ENCODE measurements at regions not wholly inside any gene's neighbourhood (a gene's known extent, or its start where the extent isn't known, plus 50 kb on each side); places are given as distances from the start of the nearest gene placed in this dataset.

- Histone ChIP-seq H3K9me3 (ENCODE audit: control insufficient read depth, low read length) (no peaks in the 10 kb centered on the region), H3K27ac (ENCODE audit: insufficient read depth, low read depth, low read length, poor library complexity, severe bottlenecking) (no peak overlapping the region), H3K4me1 (ENCODE audit: control insufficient read depth, insufficient read depth, low read length) (no peaks in the 10 kb centered on the region), H3K36me3 (ENCODE audit: control insufficient read depth, insufficient read depth, low read length) (no peaks in the 10 kb centered on the region), H3K4me3 (ENCODE audit: insufficient read depth, low read depth, low read length) (no peak overlapping the region), H3K27me3 (ENCODE audit: control insufficient read depth, insufficient read depth, low read length, poor library complexity, severe bottlenecking) (no peaks in the 10 kb centered on the region)
- WGBS, 2 experiments = 83 to 100% methylated on average over 2 to 3 of the region's 3 CpGs
Measured at GRCh38 chrX:45756557-45756956, 555.9 kb upstream of the DIPK2B start.

- Histone ChIP-seq H3K27ac (ENCODE audit: insufficient read depth, low read depth, low read length, poor library complexity, severe bottlenecking) (no peak overlapping the region), H3K4me3 (ENCODE audit: insufficient read depth, low read depth, low read length) (no peak overlapping the region), H3K4me1 (ENCODE audit: control insufficient read depth, insufficient read depth, low read length) (no peaks in the 10 kb centered on the region), H3K27me3 (ENCODE audit: control insufficient read depth, insufficient read depth, low read length, poor library complexity, severe bottlenecking) (no peaks in the 10 kb centered on the region), H3K36me3 (ENCODE audit: control insufficient read depth, insufficient read depth, low read length) (no peaks in the 10 kb centered on the region), H3K9me3 (ENCODE audit: control insufficient read depth, low read length) (no peaks in the 10 kb centered on the region)
- WGBS, 2 experiments = 88% methylated on average over 1 of the region's 2 CpGs; no CpG with 5 or more reads in 1 of the 2 experiments
Measured at GRCh38 chrX:45755703-45756102, 555.0 kb upstream of the DIPK2B start.

GRCh38 chrX:45751156-45751555 lies 550.5 kb upstream of the DIPK2B start:
- no peaks in the 10 kb centered on the region for H3K36me3 ChIP-seq (ENCODE audit: control insufficient read depth, insufficient read depth, low read length)
- no peaks in the 10 kb centered on the region for H3K4me1 ChIP-seq (ENCODE audit: control insufficient read depth, insufficient read depth, low read length)
- no peak overlapping the region for H3K4me3 ChIP-seq (ENCODE audit: insufficient read depth, low read depth, low read length)
- H3K27ac ChIP-seq (ENCODE audit: insufficient read depth, low read depth, low read length, poor library complexity, severe bottlenecking) = no peak overlapping the region
- 60% methylated on average over 1 of the region's 3 CpGs; no CpG with 5 or more reads in 1 of the 2 experiments for WGBS, 2 experiments
- H3K9me3 ChIP-seq (ENCODE audit: control insufficient read depth, low read length) = no peaks in the 10 kb centered on the region
- no peaks in the 10 kb centered on the region for H3K27me3 ChIP-seq (ENCODE audit: control insufficient read depth, insufficient read depth, low read length, poor library complexity, severe bottlenecking)

- H3K4me1 ChIP-seq (ENCODE audit: control insufficient read depth, insufficient read depth, low read length) = no peaks in the 10 kb centered on the region
- H3K27me3 ChIP-seq (ENCODE audit: control insufficient read depth, insufficient read depth, low read length, poor library complexity, severe bottlenecking) = no peaks in the 10 kb centered on the region
- no peak overlapping the region for H3K27ac ChIP-seq (ENCODE audit: insufficient read depth, low read depth, low read length, poor library complexity, severe bottlenecking)
- WGBS, 2 experiments = 91 to 95% methylated on average over 5 of the region's 5 CpGs
- no peaks in the 10 kb centered on the region for H3K36me3 ChIP-seq (ENCODE audit: control insufficient read depth, insufficient read depth, low read length)
- H3K9me3 ChIP-seq (ENCODE audit: control insufficient read depth, low read length) = no peaks in the 10 kb centered on the region
- no peak overlapping the region for H3K4me3 ChIP-seq (ENCODE audit: insufficient read depth, low read depth, low read length)
Measured at GRCh38 chrX:45750639-45751038, 550.0 kb upstream of the DIPK2B start.

- no peak overlapping the region for H3K4me3 ChIP-seq (ENCODE audit: insufficient read depth, low read depth, low read length)
- no peak overlapping the region for H3K27ac ChIP-seq (ENCODE audit: insufficient read depth, low read depth, low read length, poor library complexity, severe bottlenecking)
- no peaks in the 10 kb centered on the region for H3K9me3 ChIP-seq (ENCODE audit: control insufficient read depth, low read length)
- WGBS, 2 experiments = 79 to 83% methylated on average over 4 of the region's 4 CpGs
- no peaks in the 10 kb centered on the region for H3K4me1 ChIP-seq (ENCODE audit: control insufficient read depth, insufficient read depth, low read length)
- H3K27me3 ChIP-seq (ENCODE audit: control insufficient read depth, insufficient read depth, low read length, poor library complexity, severe bottlenecking) = no peaks in the 10 kb centered on the region
- no peaks in the 10 kb centered on the region for H3K36me3 ChIP-seq (ENCODE audit: control insufficient read depth, insufficient read depth, low read length)
Measured at GRCh38 chrX:45749375-45749774, 548.7 kb upstream of the DIPK2B start.

- 83% methylated on average over 1 of the region's 1 CpG; no CpG with 5 or more reads in 1 of the 2 experiments for WGBS, 2 experiments
- no peaks in the 10 kb centered on the region for H3K36me3 ChIP-seq (ENCODE audit: control insufficient read depth, insufficient read depth, low read length)
- H3K4me1 ChIP-seq (ENCODE audit: control insufficient read depth, insufficient read depth, low read length) = no peaks in the 10 kb centered on the region
- no peaks in the 10 kb centered on the region for H3K9me3 ChIP-seq (ENCODE audit: control insufficient read depth, low read length)
- no peak overlapping the region for H3K27ac ChIP-seq (ENCODE audit: insufficient read depth, low read depth, low read length, poor library complexity, severe bottlenecking)
- H3K27me3 ChIP-seq (ENCODE audit: control insufficient read depth, insufficient read depth, low read length, poor library complexity, severe bottlenecking) = no peaks in the 10 kb centered on the region
- H3K4me3 ChIP-seq (ENCODE audit: insufficient read depth, low read depth, low read length) = no peak overlapping the region
Measured at GRCh38 chrX:45748369-45748774, 547.7 kb upstream of the DIPK2B start.

GRCh38 chrX:45747905-45748304 lies 547.2 kb upstream of the DIPK2B start:
- no peaks in the 10 kb centered on the region for H3K36me3 ChIP-seq (ENCODE audit: control insufficient read depth, insufficient read depth, low read length)
- WGBS, 2 experiments = 94 to 98% methylated on average over 3 to 4 of the region's 4 CpGs
- H3K9me3 ChIP-seq (ENCODE audit: control insufficient read depth, low read length) = no peaks in the 10 kb centered on the region
- no peaks in the 10 kb centered on the region for H3K27me3 ChIP-seq (ENCODE audit: control insufficient read depth, insufficient read depth, low read length, poor library complexity, severe bottlenecking)
- no peaks in the 10 kb centered on the region for H3K4me1 ChIP-seq (ENCODE audit: control insufficient read depth, insufficient read depth, low read length)
- no peak overlapping the region for H3K4me3 ChIP-seq (ENCODE audit: insufficient read depth, low read depth, low read length)
- H3K27ac ChIP-seq (ENCODE audit: insufficient read depth, low read depth, low read length, poor library complexity, severe bottlenecking) = no peak overlapping the region

GRCh38 chrX:45745479-45745878 lies 544.8 kb upstream of the DIPK2B start:
- H3K27me3 ChIP-seq (ENCODE audit: control insufficient read depth, insufficient read depth, low read length, poor library complexity, severe bottlenecking) = no peaks in the 10 kb centered on the region
- no peaks in the 10 kb centered on the region for H3K4me1 ChIP-seq (ENCODE audit: control insufficient read depth, insufficient read depth, low read length)
- no peak overlapping the region for H3K27ac ChIP-seq (ENCODE audit: insufficient read depth, low read depth, low read length, poor library complexity, severe bottlenecking)
- H3K4me3 ChIP-seq (ENCODE audit: insufficient read depth, low read depth, low read length) = no peak overlapping the region
- no peaks in the 10 kb centered on the region for H3K36me3 ChIP-seq (ENCODE audit: control insufficient read depth, insufficient read depth, low read length)
- no peaks in the 10 kb centered on the region for H3K9me3 ChIP-seq (ENCODE audit: control insufficient read depth, low read length)

GRCh38 chrX:45743906-45744625 lies 543.4 kb upstream of the DIPK2B start:
- WGBS, 2 experiments = 93 to 99% methylated on average over 4 to 6 of the region's 6 CpGs
- Histone ChIP-seq H3K27ac (ENCODE audit: insufficient read depth, low read depth, low read length, poor library complexity, severe bottlenecking) (no peak overlapping the region), H3K9me3 (ENCODE audit: control insufficient read depth, low read length) (no peaks in the 10 kb centered on the region), H3K27me3 (ENCODE audit: control insufficient read depth, insufficient read depth, low read length, poor library complexity, severe bottlenecking) (no peaks in the 10 kb centered on the region), H3K36me3 (ENCODE audit: control insufficient read depth, insufficient read depth, low read length) (no peaks in the 10 kb centered on the region), H3K4me1 (ENCODE audit: control insufficient read depth, insufficient read depth, low read length) (no peaks in the 10 kb centered on the region), H3K4me3 (ENCODE audit: insufficient read depth, low read depth, low read length) (no peak overlapping the region)

GRCh38 chrX:45743081-45743533 lies 542.4 kb upstream of the DIPK2B start:
- Histone ChIP-seq H3K27ac (ENCODE audit: insufficient read depth, low read depth, low read length, poor library complexity, severe bottlenecking) (no peak overlapping the region), H3K27me3 (ENCODE audit: control insufficient read depth, insufficient read depth, low read length, poor library complexity, severe bottlenecking) (no peaks in the 10 kb centered on the region), H3K36me3 (ENCODE audit: control insufficient read depth, insufficient read depth, low read length) (no peaks in the 10 kb centered on the region), H3K4me3 (ENCODE audit: insufficient read depth, low read depth, low read length) (no peak overlapping the region), H3K9me3 (ENCODE audit: control insufficient read depth, low read length) (no peaks in the 10 kb centered on the region), H3K4me1 (ENCODE audit: control insufficient read depth, insufficient read depth, low read length) (no peaks in the 10 kb centered on the region)
- 87 to 92% methylated on average over 5 of the region's 5 CpGs for WGBS, 2 experiments
